SK-N-MC (cell line): ENCODE measurements at regions not wholly inside any gene's neighbourhood (a gene's known extent, or its start where the extent isn't known, plus 50 kb on each side); places are given as distances from the start of the nearest gene placed in this dataset.

Experiments used
- EZH2 ChIP-seq: fragments of 200-600 bp; sonication (generic); IDR thresholded peaks from one replicate; pipeline ENCODE4 v1.6.1; 2017; ENCODE audit warnings: antibody characterized with exemption
- FOXP2 ChIP-seq: optimal IDR thresholded peaks from 2 replicates; pipeline ENCODE3; 2011; ENCODE audit warnings: mild to moderate bottlenecking, moderate library complexity; ENCODE audit not compliant: insufficient read depth; ENCODE audit errors: extremely low read length, control extremely low read depth
- POLR2AphosphoS5 ChIP-seq: IDR thresholded peaks from 2 replicates; pipeline ENCODE4 v1.6.1; 2012; ENCODE audit warnings: mild to moderate bottlenecking, low read depth, low read length, borderline replicate concordance

GRCh38 chrX:34521563-34521962 lies 135.5 kb downstream of the TMEM47 start:
- TF ChIP-seq POLR2AphosphoS5 (no peak), EZH2 (no peak), FOXP2 (no peak)
